ENCODE measurements at regions not wholly inside any gene's neighbourhood (a gene's known extent, or its start where the extent isn't known, plus 50 kb on each side); places are given as distances from the start of the nearest gene placed in this dataset.

GRCh38 chr4:17220816-17221215, 291.1 kb downstream of the QDPR start:
- no peak for DNase-seq (ENCODE audit: low read depth)
- H3K4me3 ChIP-seq (ENCODE audit: low read depth, low read length) = no peak overlapping the region
- TF ChIP-seq CTCF (IDR thresholded peaks at IDR 0.05; ENCODE audit: insufficient read depth, low read length) = no peak

- no peak overlapping the region for H3K4me3 ChIP-seq (ENCODE audit: low read depth, low read length)
- peak; percentile 52 for DNase-seq (ENCODE audit: low read depth)
- TF ChIP-seq CTCF (IDR thresholded peaks at IDR 0.05; ENCODE audit: insufficient read depth, low read length) = no peak
These were observed 293.1 kb downstream of the QDPR start for GRCh38 chr4:17218786-17219185.

GRCh38 chr4:17206829-17207801, 304.8 kb downstream of the QDPR start:
- no peak for TF ChIP-seq CTCF (IDR thresholded peaks at IDR 0.05; ENCODE audit: insufficient read depth, low read length)
- H3K4me3 ChIP-seq (ENCODE audit: low read depth, low read length) = no peak overlapping the region
- DNase-seq (ENCODE audit: low read depth) = peak; percentile 50

GRCh38 chr4:17204908-17205307, 306.5 kb upstream of the LDB2 start:
- no peak overlapping the region for H3K4me3 ChIP-seq (ENCODE audit: low read depth, low read length)
- TF ChIP-seq CTCF (IDR thresholded peaks at IDR 0.05; ENCODE audit: insufficient read depth, low read length) = no peak
- DNase-seq (ENCODE audit: low read depth) = no peak

- H3K4me3 ChIP-seq (ENCODE audit: low read depth, low read length) = no peak overlapping the region
- DNase-seq (ENCODE audit: low read depth) = no peak
- TF ChIP-seq CTCF (IDR thresholded peaks at IDR 0.05; ENCODE audit: insufficient read depth, low read length) = no peak
These were observed 305.4 kb upstream of the LDB2 start for GRCh38 chr4:17203797-17204196.

GRCh38 chr4:17197070-17197469, 298.6 kb upstream of the LDB2 start:
- no peak for DNase-seq (ENCODE audit: low read depth)
- TF ChIP-seq CTCF (IDR thresholded peaks at IDR 0.05; ENCODE audit: insufficient read depth, low read length) = no peak
- no peak overlapping the region for H3K4me3 ChIP-seq (ENCODE audit: low read depth, low read length)
